K562 (cell line): ENCODE measurements at regions not wholly inside any gene's neighbourhood (a gene's known extent, or its start where the extent isn't known, plus 50 kb on each side); places are given as distances from the start of the nearest gene placed in this dataset.

Experiments used
- ATAC-seq: fragments of 200-7000 bp; cut with Tn5 transposase; 3 replicates; pipeline ENCODE4 v1.9.1; 2020; ENCODE audit warnings: moderate library complexity
- BruUV-seq: library from RNA; stranded (reverse); fragments of 400-500 nt; replicated peaks from 2 replicates; lab custom pipeline; 2021; lab: Mats Ljungman, UMichigan
- CTCF ChIA-PET: fragments of 300-600 bp; formaldehyde crosslinking; extraction: SDS; loops from one replicate; lab custom pipeline; 2021; ENCODE audit warnings: low intra/inter-chr PET ratio; lab: Yijun Ruan, JAX
- POLR2A ChIA-PET: fragments of 300-600, 350-650 bp; sonication (Branson Sonifier 250); formaldehyde crosslinking; extraction: SDS; loops from one replicate; lab custom pipeline; 2021; ENCODE audit warnings: antibody characterized with exemption, inconsistent platforms; lab: Yijun Ruan, JAX
- DNase-seq, 4 experiments: peaks; one replicate each; pipeline versions ENCODE4 v3.0.0 to v3.0.0-alpha.2; 2011 to 2018; ENCODE audit warnings: low spot score in 3 of 4, mixed read lengths in 3 of 4; ENCODE audit errors: extremely low read depth in 1 of 4
- FAIRE-seq: peaks from 2 replicates; lab custom pipeline; 2011; peaks lifted over from hg19 to GRCh38; lab: Jason Lieb, UNC
- H2AFZ ChIP-seq: 2 replicates; pipeline ENCODE4 v1.6.0; 2011; ENCODE audit warnings: low read depth, low read length, control low read depth, inconsistent platforms
- H3K27ac ChIP-seq: fragments of 200-600 bp; 3 replicates; pipeline ENCODE4 v1.8.0; 2011; ENCODE audit warnings: low read depth, mild to moderate bottlenecking, control low read depth, inconsistent platforms, low read length, moderate library complexity, mixed read lengths; ENCODE audit errors: extremely low read depth
- H3K27me3 ChIP-seq, 2 experiments: fragments of 300-600 bp in 1 of 2; 2 replicates in 1 of 2; 3 replicates in 1 of 2; pipeline versions ENCODE4 v1.6.0 to v1.8.0; 2011; ENCODE audit warnings: inconsistent platforms in 2 of 2, low read length in 2 of 2, mild to moderate bottlenecking in 1 of 2, mixed read lengths in 1 of 2, moderate library complexity in 1 of 2; ENCODE audit not compliant: control insufficient read depth in 2 of 2, insufficient read depth in 2 of 2
- H3K36me3 ChIP-seq: fragments of 300-600 bp; 3 replicates; pipeline ENCODE4 v1.8.0; 2011; ENCODE audit warnings: mild to moderate bottlenecking, low read length, inconsistent platforms; ENCODE audit not compliant: control insufficient read depth, insufficient read depth
- H3K4me1 ChIP-seq, 2 experiments: fragments of 200-600 bp in 1 of 2; replicated peaks in 1 of 2; 2 replicates in 1 of 2; 3 replicates in 1 of 2; pipeline versions ENCODE4 v1.5.1 to v1.8.0; 2011; ENCODE audit warnings: inconsistent platforms in 2 of 2, low read length in 2 of 2, mild to moderate bottlenecking in 1 of 2, mixed read lengths in 1 of 2, moderate library complexity in 1 of 2; ENCODE audit not compliant: control insufficient read depth in 2 of 2, insufficient read depth in 2 of 2
- H3K4me2 ChIP-seq: 2 replicates; pipeline ENCODE4 v1.6.1; 2011; ENCODE audit warnings: low read length, control low read depth, inconsistent platforms, mixed read lengths; ENCODE audit not compliant: insufficient read depth
- H3K4me3 ChIP-seq: fragments of 200-600 bp; sonication (generic), shearing (Covaris generic); 2 replicates; pipeline ENCODE4 v1.5.1; 2016; ENCODE audit warnings: control low read depth, inconsistent platforms
- H3K79me2 ChIP-seq: fragments of 200-600 bp; 3 replicates; pipeline ENCODE4 v1.8.0; 2011; ENCODE audit warnings: low read length, inconsistent platforms; ENCODE audit not compliant: control insufficient read depth, insufficient read depth
- H3K9ac ChIP-seq, 2 experiments: 2 replicates each; pipeline versions ENCODE4 v1.6.0 to v1.6.1; 2011; ENCODE audit warnings: low read depth in 2 of 2, low read length in 2 of 2, control low read depth in 1 of 2, inconsistent platforms in 1 of 2, mild to moderate bottlenecking in 1 of 2, mixed read lengths in 1 of 2; ENCODE audit not compliant: insufficient read depth in 1 of 2
- H3K9me1 ChIP-seq: one replicate; pipeline ENCODE4 v1.6.0; 2011; ENCODE audit warnings: inconsistent platforms, mild to moderate bottlenecking, low read length, moderate library complexity; ENCODE audit not compliant: control insufficient read depth, insufficient read depth
- H3K9me3 ChIP-seq: replicated peaks from 2 replicates; pipeline ENCODE4 v1.5.1; 2011; ENCODE audit warnings: low read depth, low read length, inconsistent platforms; ENCODE audit not compliant: control insufficient read depth, insufficient read depth
- H4K20me1 ChIP-seq: replicated peaks from 2 replicates; pipeline ENCODE4 v1.6.1; 2011; ENCODE audit warnings: low read length, inconsistent platforms, mixed read lengths; ENCODE audit not compliant: control insufficient read depth, insufficient read depth
- ATF7 ChIP-seq: fragments of 450-650 bp; IDR thresholded peaks from 2 replicates; pipeline ENCODE4 v1.7.1; 2014; ENCODE audit warnings: mild to moderate bottlenecking, moderate library complexity
- CCNT2 ChIP-seq: IDR thresholded peaks from 2 replicates; pipeline ENCODE4 v1.6.1; 2011; ENCODE audit warnings: borderline replicate concordance, low read depth, mild to moderate bottlenecking, moderate library complexity, mixed read lengths, low read length; ENCODE audit not compliant: insufficient read length; ENCODE audit errors: extremely low read depth
- E2F4 ChIP-seq: sonication (generic); formaldehyde crosslinking; IDR thresholded peaks from 2 replicates; pipeline ENCODE4 v1.8.0; 2022; ENCODE audit warnings: mild to moderate bottlenecking, low read depth, missing genetic modification reagents
- JUNB ChIP-seq: fragments of 450-650 bp; formaldehyde crosslinking; conservative IDR thresholded peaks from 2 replicates; pipeline ENCODE4 v1.4.0; 2020; ENCODE audit warnings: mild to moderate bottlenecking
- KAT7 ChIP-seq: sonication (generic); formaldehyde crosslinking; IDR thresholded peaks from 2 replicates; pipeline ENCODE4 v1.8.0; 2022; ENCODE audit warnings: missing genetic modification reagents, mild to moderate bottlenecking, borderline replicate concordance
- MCM3 ChIP-seq: fragments of 450-650 bp; IDR thresholded peaks from 2 replicates; pipeline ENCODE4 v1.6.1; 2016
- PYGO2 ChIP-seq: fragments of 450-650 bp; IDR thresholded peaks from 2 replicates; pipeline ENCODE4 v1.6.1; 2016; ENCODE audit warnings: mild to moderate bottlenecking, missing genetic modification characterization, moderate library complexity, missing compliant biosample characterization
- RFX5 ChIP-seq: IDR thresholded peaks from 2 replicates; pipeline ENCODE4 v1.6.1; 2011; ENCODE audit warnings: low read depth, mild to moderate bottlenecking, improper control_type of control experiment, low read length
- TCF15 ChIP-seq: fragments of 250-450 bp; sonication (Bioruptor Pico); IDR thresholded peaks from 2 replicates; pipeline ENCODE4 v1.8.0; 2022; ENCODE audit warnings: moderate library complexity, mild to moderate bottlenecking, inconsistent platforms
- ZNF134 ChIP-seq: fragments of 250-450 bp; sonication (Bioruptor Pico); conservative IDR thresholded peaks from 2 replicates; pipeline ENCODE4 v1.4.0; 2020
- ZNF384 ChIP-seq: IDR thresholded peaks from 2 replicates; pipeline ENCODE4 v1.6.1; 2012; ENCODE audit warnings: low read depth, low read length, improper control_type of control experiment
- ZNF436 ChIP-seq: fragments of 250-450, 450-650 bp; sonication (Bioruptor Pico); formaldehyde crosslinking; IDR thresholded peaks from 2 replicates; pipeline ENCODE4 v1.7.0; 2020; ENCODE audit warnings: mild to moderate bottlenecking
- ZNF696 ChIP-seq: fragments of 250-450 bp; sonication (Bioruptor Pico); conservative IDR thresholded peaks from 2 replicates; pipeline ENCODE4 v1.4.0; 2020; ENCODE audit warnings: mild to moderate bottlenecking, moderate library complexity
- ZNF785 ChIP-seq: fragments of 250-450 bp; sonication (Bioruptor Pico); IDR thresholded peaks from 2 replicates; pipeline ENCODE4 v1.4.0; 2020; ENCODE audit warnings: mild to moderate bottlenecking
- WGBS: fragments of 100-300 bp; shearing (Covaris generic); methylation state at CpG from one replicate; pipeline ENCODE4 v1.1.6; 2016; ENCODE audit warnings: low coverage, mixed read lengths; ENCODE audit not compliant: insufficient coverage; ENCODE audit errors: missing lambda C conversion rate; 5-methylcytosine and 5-hydroxymethylcytosine counted together
- in situ Hi-C: fragments of 300-500 bp; cut with MboI; formaldehyde crosslinking; loops from 4 replicates; pipeline ENCODE4 v1.15.0; 2018; ENCODE audit warnings: inconsistent platforms, mixed read lengths
- intact Hi-C: fragments of 100-400 bp; cut with micrococcal nuclease; formaldehyde crosslinking; loops from 2 replicates; pipeline ENCODE4 v1.14.2; 2022

- TF ChIP-seq ZNF785 (CRISPR knock-in tag): no peak
- no peak for TF ChIP-seq ATF7
- TF ChIP-seq ZNF134 (CRISPR knock-in tag): no peak
- TF ChIP-seq RFX5: no peak
- no peak for TF ChIP-seq JUNB
- TF ChIP-seq E2F4 (CRISPR knock-in tag): no peak
- TF ChIP-seq PYGO2 (tag): no peak
- no peak for TF ChIP-seq ZNF436
- no peak for TF ChIP-seq ZNF696 (CRISPR knock-in tag)
- TF ChIP-seq KAT7 (CRISPR knock-in tag): no peak
- no peak for TF ChIP-seq ZNF384
Measured at GRCh38 chr4:152009983-152010709, 249.3 kb upstream of the GATB start (continued).

- in situ Hi-C loops (no loop called here), intact Hi-C loops (no loop called here)
- Histone ChIP-seq H3K4me1 (no peaks in the 10 kb centered on the region), H3K9me3 (no peaks in the 10 kb centered on the region), H3K36me3 (no peaks in the 10 kb centered on the region), H2AFZ (no peak overlapping the region), H3K9me1 (no peaks in the 10 kb centered on the region), H3K27me3 (no peaks in the 10 kb centered on the region), H3K9ac (no peak overlapping the region), H3K27ac (no peak overlapping the region), H3K4me2 (no peak overlapping the region), H3K79me2 (no peaks in the 10 kb centered on the region), H4K20me1 (no peaks in the 10 kb centered on the region), H3K4me3 (no peak overlapping the region)
- ATAC-seq: no peak
- FAIRE-seq: no peak
- 0% methylated on average over 6 of the region's 6 CpGs for WGBS
- ChIA-PET POLR2A (interaction anchor here (0.6 kb wide), 1 partner anchor 119 kb away, joined by 3 read pairs; no protein-coding TSS in a partner anchor), CTCF (no interaction called here)
- no TSS peak for BruUV-seq
- no peak for DNase-seq
- TF ChIP-seq CCNT2 (no peak), MCM3 (no peak), TCF15 (CRISPR knock-in tag) (no peak)
Measured at GRCh38 chr4:152009031-152009670, 248.3 kb upstream of the GATB start.
